T-helper 2 cell (primary cell): ENCODE measurements at regions not wholly inside any gene's neighbourhood (a gene's known extent, or its start where the extent isn't known, plus 50 kb on each side); places are given as distances from the start of the nearest gene placed in this dataset.
"Not testable (repeated sequence)": the region's sequence is repeated elsewhere in the genome, so short reads cannot be mapped to it uniquely, and the experiment has no call there.

Experiments used
- DNase-seq, 5 experiments: peaks; one replicate each; pipeline versions ENCODE4 v3.0.0 to v3.0.0-alpha.2; 2012 to 2022

GRCh38 chr9:129454467-129455067 lies 166.3 kb downstream of the C9orf50 start:
- no peak for DNase-seq

- no peak for DNase-seq
Measured at GRCh38 chr9:129453734-129454133, 167.2 kb downstream of the C9orf50 start.

- no peak for DNase-seq
Measured at GRCh38 chr9:129451669-129452068, 169.2 kb downstream of the C9orf50 start.

- no peak for DNase-seq
Measured at GRCh38 chr9:129451089-129451656, 169.7 kb downstream of the C9orf50 start.

- DNase-seq, result no peak
Measured at GRCh38 chr9:129449066-129449465, 171.8 kb downstream of the C9orf50 start.

GRCh38 chr9:129446828-129447550 lies 173.9 kb downstream of the C9orf50 start:
- no peak for DNase-seq

GRCh38 chr9:129445794-129446306 lies 175.1 kb downstream of the C9orf50 start:
- DNase-seq, result no peak

- DNase-seq, result not testable (repeated sequence)
Measured at GRCh38 chr9:129443515-129444164, 177.3 kb downstream of the C9orf50 start.

GRCh38 chr9:129442803-129443511 lies 177.9 kb downstream of the C9orf50 start:
- no peak for DNase-seq

GRCh38 chr9:129441852-129442251 lies 179.0 kb downstream of the C9orf50 start:
- no peak for DNase-seq

- no peak for DNase-seq
Measured at GRCh38 chr9:129440435-129441186, 180.3 kb downstream of the C9orf50 start.

GRCh38 chr9:129439242-129439641 lies 181.7 kb downstream of the C9orf50 start:
- no peak for DNase-seq

- no peak for DNase-seq
Measured at GRCh38 chr9:129437626-129438323, 183.1 kb downstream of the C9orf50 start.

GRCh38 chr9:129436751-129437625 lies 183.9 kb downstream of the C9orf50 start:
- DNase-seq, result peak in 2 of 5 experiments; percentile 22 to 38

GRCh38 chr9:129435988-129436717 lies 184.7 kb downstream of the C9orf50 start:
- DNase-seq, result no peak

GRCh38 chr9:129435291-129435690 lies 185.6 kb downstream of the C9orf50 start:
- no peak for DNase-seq

GRCh38 chr9:129434187-129434586 lies 186.7 kb downstream of the C9orf50 start:
- no peak for DNase-seq

GRCh38 chr9:129432297-129433154 lies 188.4 kb downstream of the C9orf50 start:
- DNase-seq, result no peak
